Muscle of back (tissue), 3 donors: ENCODE measurements at regions not wholly inside any gene's neighbourhood (a gene's known extent, or its start where the extent isn't known, plus 50 kb on each side); places are given as distances from the start of the nearest gene placed in this dataset.
A peak's percentile ranks its signal among the peaks of the same experiment; 100 is the strongest.

Source experiments
- DNase-seq, 3 donors: peaks; one replicate each; pipeline versions ENCODE4 v3.0.0 to v3.0.0-alpha.2; 2013

- DNase-seq: no peak
Observed at GRCh38 chr10:43959364-43960134, 310.9 kb upstream of the ZNF32 start.

- no peak for DNase-seq
Observed at GRCh38 chr10:43958964-43959363, 310.3 kb upstream of the ZNF32 start.

- DNase-seq: no peak
Observed at GRCh38 chr10:43958071-43958432, 309.4 kb upstream of the ZNF32 start.

- DNase-seq: no peak
Observed at GRCh38 chr10:43957267-43958070, 308.8 kb upstream of the ZNF32 start.

- no peak for DNase-seq
Observed at GRCh38 chr10:43955978-43956377, 307.3 kb upstream of the ZNF32 start.

GRCh38 chr10:43955002-43955596, 306.4 kb upstream of the ZNF32 start:
- no peak for DNase-seq

GRCh38 chr10:43953672-43954071, 305.0 kb upstream of the ZNF32 start:
- DNase-seq: no peak

GRCh38 chr10:43952760-43953159, 304.1 kb upstream of the ZNF32 start:
- no peak for DNase-seq

- DNase-seq: no peak
Observed at GRCh38 chr10:43949351-43949750, 300.7 kb upstream of the ZNF32 start.

GRCh38 chr10:43946445-43946844, 297.8 kb upstream of the ZNF32 start:
- no peak for DNase-seq

- DNase-seq: no peak
Observed at GRCh38 chr10:43945908-43946307, 297.2 kb upstream of the ZNF32 start.

GRCh38 chr10:43945094-43945730, 296.5 kb upstream of the ZNF32 start:
- no peak for DNase-seq

GRCh38 chr10:43944381-43945093, 295.9 kb upstream of the ZNF32 start:
- no peak for DNase-seq

- DNase-seq: no peak
Observed at GRCh38 chr10:43943818-43944360, 295.2 kb upstream of the ZNF32 start.

GRCh38 chr10:43943119-43943817, 294.6 kb upstream of the ZNF32 start:
- no peak for DNase-seq

GRCh38 chr10:43942096-43942850, 293.6 kb upstream of the ZNF32 start:
- peak in 1 of 3 donors; percentile 70 for DNase-seq

GRCh38 chr10:43940898-43941837, 292.5 kb upstream of the ZNF32 start:
- no peak for DNase-seq

GRCh38 chr10:43939939-43940820, 291.5 kb upstream of the ZNF32 start:
- DNase-seq: peak; percentile 55 to 71 (median 71)
